OCI-LY3 (cell line): ENCODE measurements at regions not wholly inside any gene's neighbourhood (a gene's known extent, or its start where the extent isn't known, plus 50 kb on each side); places are given as distances from the start of the nearest gene placed in this dataset.

Source experiments
- H2AFZ ChIP-seq: fragments of 200-600, 300-600 bp; shearing (Covaris generic); 2 replicates; pipeline ENCODE4 v1.6.0; 2014; ENCODE audit warnings: antibody characterized with exemption, low read depth, low read length
- H3K27ac ChIP-seq: fragments of 200-600, 300-600 bp; sonication (generic); 2 replicates; pipeline ENCODE4 v1.5.1; 2014; ENCODE audit warnings: mild to moderate bottlenecking, low read length, moderate library complexity, mixed read lengths
- H3K27me3 ChIP-seq: fragments of 200-600, 300-600 bp; sonication (generic); 2 replicates; pipeline ENCODE4 v1.6.1; 2014; ENCODE audit warnings: low read depth, low read length, mixed read lengths
- H3K36me3 ChIP-seq: fragments of 200-600, 300-600 bp; sonication (generic); replicated peaks from 2 replicates; pipeline ENCODE3; 2014; ENCODE audit warnings: low read depth, low read length, mixed read lengths
- H3K4me1 ChIP-seq: fragments of 300-600, 200-600 bp; sonication (generic); 2 replicates; pipeline ENCODE4 v1.6.1; 2014; ENCODE audit warnings: low read length, mixed read lengths
- H3K4me2 ChIP-seq: fragments of 200-600, 300-600 bp; sonication (generic); 2 replicates; pipeline ENCODE4 v1.6.1; 2014; ENCODE audit warnings: low read length, mixed read lengths
- H3K4me3 ChIP-seq: fragments of 300-600, 200-600 bp; sonication (generic); 2 replicates; pipeline ENCODE4 v1.5.1; 2014; ENCODE audit warnings: antibody characterized with exemption, mild to moderate bottlenecking, low read length, moderate library complexity
- H3K79me2 ChIP-seq: fragments of 300-600, 200-600 bp; shearing (Covaris generic); 2 replicates; pipeline ENCODE4 v1.6.1; 2014; ENCODE audit warnings: mild to moderate bottlenecking, low read length, mixed read lengths
- H3K9ac ChIP-seq: fragments of 300-600, 200-600 bp; shearing (Covaris generic); 2 replicates; pipeline ENCODE4 v1.6.0; 2014; ENCODE audit warnings: mild to moderate bottlenecking, low read length, moderate library complexity
- H3K9me3 ChIP-seq: fragments of 200-600, 300-600 bp; shearing (Covaris generic); 2 replicates; pipeline ENCODE4 v1.6.1; 2014; ENCODE audit warnings: low read length, mixed read lengths; ENCODE audit not compliant: insufficient read depth
- H4K20me1 ChIP-seq: fragments of 200-600, 300-600 bp; sonication (generic); 2 replicates; pipeline ENCODE4 v1.6.1; 2016; ENCODE audit warnings: low read length, mixed read lengths; ENCODE audit not compliant: insufficient read depth
- CTCF ChIP-seq: fragments of 200-600, 300-600 bp; sonication (generic); IDR thresholded peaks from 2 replicates; pipeline ENCODE4 v1.5.1; 2014; ENCODE audit warnings: antibody characterized with exemption, low read length, low read depth
- EZH2phosphoT487 ChIP-seq: fragments of 200-600 bp; shearing (Covaris generic); IDR thresholded peaks from 2 replicates; pipeline ENCODE4 v1.6.1; 2018; ENCODE audit warnings: antibody characterized with exemption, mixed run types, low read depth

- H4K20me1 ChIP-seq, result no peaks in the 10 kb centered on the region
- no peak overlapping the region for H3K9ac ChIP-seq
- no peaks in the 10 kb centered on the region for H3K79me2 ChIP-seq
- H3K4me3 ChIP-seq, result no peak overlapping the region
- no peak overlapping the region for H3K4me2 ChIP-seq
- TF ChIP-seq EZH2phosphoT487, result no peak
- TF ChIP-seq CTCF, result no peak
- H2AFZ ChIP-seq, result no peak overlapping the region
- no peak overlapping the region for H3K27ac ChIP-seq
- no peaks in the 10 kb centered on the region for H3K4me1 ChIP-seq
- no peaks in the 10 kb centered on the region for H3K27me3 ChIP-seq
- H3K9me3 ChIP-seq, result no peaks in the 10 kb centered on the region
- no peaks in the 10 kb centered on the region for H3K36me3 ChIP-seq
These were observed 613.0 kb downstream of the UTRN start for GRCh38 chr6:144898052-144898689.

GRCh38 chr6:144898741-144899140, 613.6 kb downstream of the UTRN start:
- Histone ChIP-seq H2AFZ (no peak overlapping the region), H3K9ac (no peak overlapping the region), H3K79me2 (no peaks in the 10 kb centered on the region), H3K9me3 (no peaks in the 10 kb centered on the region), H3K27ac (no peak overlapping the region), H3K4me3 (no peak overlapping the region), H3K36me3 (no peaks in the 10 kb centered on the region), H4K20me1 (no peaks in the 10 kb centered on the region), H3K4me1 (no peaks in the 10 kb centered on the region), H3K4me2 (no peak overlapping the region), H3K27me3 (no peaks in the 10 kb centered on the region)
- TF ChIP-seq EZH2phosphoT487 (no peak), CTCF (no peak)

- Histone ChIP-seq H3K27me3 (no peaks in the 10 kb centered on the region), H3K9me3 (no peaks in the 10 kb centered on the region), H3K79me2 (no peaks in the 10 kb centered on the region), H3K4me1 (no peaks in the 10 kb centered on the region), H3K4me2 (no peak overlapping the region), H3K9ac (no peak overlapping the region), H3K27ac (no peak overlapping the region), H3K4me3 (no peak overlapping the region), H2AFZ (no peak overlapping the region), H3K36me3 (no peaks in the 10 kb centered on the region), H4K20me1 (no peaks in the 10 kb centered on the region)
- TF ChIP-seq EZH2phosphoT487 (no peak), CTCF (no peak)
These were observed 614.0 kb downstream of the UTRN start for GRCh38 chr6:144899161-144899560.

GRCh38 chr6:144901412-144901811, 616.3 kb downstream of the UTRN start:
- Histone ChIP-seq H3K79me2 (no peaks in the 10 kb centered on the region), H3K36me3 (no peaks in the 10 kb centered on the region), H3K9ac (no peak overlapping the region), H4K20me1 (no peaks in the 10 kb centered on the region), H3K27ac (no peak overlapping the region), H2AFZ (no peak overlapping the region), H3K4me2 (no peak overlapping the region), H3K4me1 (no peaks in the 10 kb centered on the region), H3K4me3 (no peak overlapping the region), H3K27me3 (no peaks in the 10 kb centered on the region), H3K9me3 (no peaks in the 10 kb centered on the region)
- TF ChIP-seq CTCF (no peak), EZH2phosphoT487 (no peak)
